H1 (cell line): ENCODE measurements at regions not wholly inside any gene's neighbourhood (a gene's known extent, or its start where the extent isn't known, plus 50 kb on each side); places are given as distances from the start of the nearest gene placed in this dataset.

Experiments
- CTCF ChIA-PET: fragments of 300-600 bp; sonication (Branson Sonifier 250); formaldehyde crosslinking; loops from one replicate; lab custom pipeline; 2021; ENCODE audit not compliant: partially characterized antibody; lab: Charles Lee
- POLR2A ChIA-PET: fragments of 300-600 bp; sonication (Branson Sonifier 250); formaldehyde crosslinking; loops from one replicate; lab custom pipeline; 2021; ENCODE audit warnings: inconsistent platforms; ENCODE audit not compliant: partially characterized antibody; lab: Charles Lee
- DNase-seq, 2 experiments: peaks; one replicate each; pipeline versions ENCODE4 v3.0.0 to v3.0.0-alpha.2; 2010 to 2022; ENCODE audit warnings: low spot score in 2 of 2, low read depth in 1 of 2, mixed read lengths in 1 of 2
- FAIRE-seq: peaks from 2 replicates; lab custom pipeline; 2011; peaks lifted over from hg19 to GRCh38; lab: Jason Lieb, UNC
- H2AFZ ChIP-seq: 2 replicates; pipeline ENCODE4 v1.8.1; 2012; ENCODE audit warnings: low read length, inconsistent platforms
- H2AK5ac ChIP-seq: 2 replicates; pipeline ENCODE4 v1.6.1; 2013; ENCODE audit warnings: low read depth, low read length
- H2BK120ac ChIP-seq: replicated peaks from 2 replicates; pipeline ENCODE3; 2013; ENCODE audit warnings: low read depth, low read length, inconsistent platforms
- H2BK12ac ChIP-seq: 2 replicates; pipeline ENCODE4 v1.6.1; 2013; ENCODE audit warnings: low read depth, low read length
- H2BK15ac ChIP-seq: 2 replicates; pipeline ENCODE4 v1.6.1; 2013; ENCODE audit warnings: low read length
- H2BK20ac ChIP-seq: 2 replicates; pipeline ENCODE4 v1.6.1; 2013; ENCODE audit warnings: low read length
- H2BK5ac ChIP-seq: 2 replicates; pipeline ENCODE4 v1.6.1; 2013; ENCODE audit warnings: low read depth, low read length
- H3K14ac ChIP-seq: 2 replicates; pipeline ENCODE4 v1.6.1; 2013; ENCODE audit warnings: inconsistent platforms; ENCODE audit not compliant: insufficient read length
- H3K18ac ChIP-seq: 2 replicates; pipeline ENCODE4 v1.6.1; 2013; ENCODE audit warnings: low read length; ENCODE audit errors: extremely low read depth
- H3K23ac ChIP-seq: 2 replicates; pipeline ENCODE4 v1.6.1; 2013; ENCODE audit warnings: inconsistent platforms; ENCODE audit not compliant: insufficient read length
- H3K23me2 ChIP-seq: 2 replicates; pipeline ENCODE4 v1.6.1; 2013; ENCODE audit warnings: low read depth, low read length
- H3K27ac ChIP-seq: 2 replicates; pipeline ENCODE4 v1.6.1; 2011; ENCODE audit warnings: low read depth, low read length, inconsistent platforms
- H3K27me3 ChIP-seq, 4 experiments: replicated peaks in 1 of 4; 1 replicate in 1 of 4; 2 replicates in 3 of 4; pipeline versions ENCODE4 v1.6.1 to v1.8.1; 2011 to 2013; ENCODE audit warnings: low read length in 3 of 4, mild to moderate bottlenecking in 3 of 4, inconsistent platforms in 2 of 4, mixed read lengths in 2 of 4, moderate library complexity in 1 of 4; ENCODE audit not compliant: control insufficient read depth in 3 of 4, insufficient read depth in 3 of 4; ENCODE audit errors: extremely low read depth in 1 of 4
- H3K36me3 ChIP-seq, 4 experiments: 2 replicates each; pipeline versions ENCODE4 v1.6.1 to v1.8.1; 2011 to 2013; ENCODE audit warnings: mild to moderate bottlenecking in 4 of 4, low read length in 3 of 4, moderate library complexity in 2 of 4, control low read depth in 1 of 4, inconsistent platforms in 1 of 4; ENCODE audit not compliant: insufficient read depth in 4 of 4, control insufficient read depth in 2 of 4
- H3K4ac ChIP-seq: replicated peaks from 2 replicates; pipeline ENCODE3; 2013; ENCODE audit warnings: low read length, low read depth, mixed read lengths, inconsistent platforms; ENCODE audit not compliant: insufficient read length
- H3K4me1 ChIP-seq, 4 experiments: replicated peaks in 1 of 4; 1 replicate in 1 of 4; 2 replicates in 3 of 4; pipeline versions ENCODE4 v1.6.1 to v1.8.1; 2011 to 2013; ENCODE audit warnings: low read length in 3 of 4, inconsistent platforms in 2 of 4, mixed read lengths in 1 of 4; ENCODE audit not compliant: insufficient read depth in 4 of 4, control insufficient read depth in 3 of 4
- H3K4me2 ChIP-seq, 2 experiments: 2 replicates each; pipeline versions ENCODE4 v1.6.1 to v1.8.1; 2011 to 2013; ENCODE audit warnings: low read depth in 2 of 2, low read length in 2 of 2, control low read depth in 1 of 2, inconsistent platforms in 1 of 2, mild to moderate bottlenecking in 1 of 2; ENCODE audit not compliant: insufficient read depth in 1 of 2
- H3K4me3 ChIP-seq, 4 experiments: fragments of 200-600, 300-600 bp in 1 of 4; sonication (generic), shearing (Covaris generic), sonication (Bioruptor Twin) in 1 of 4; 2 replicates each; pipeline versions ENCODE4 v1.5.1 to v1.8.1; 2011 to 2016; ENCODE audit warnings: low read length in 4 of 4, low read depth in 3 of 4, control low read depth in 2 of 4, inconsistent platforms in 2 of 4, mild to moderate bottlenecking in 2 of 4, mixed read lengths in 1 of 4, moderate library complexity in 1 of 4; ENCODE audit not compliant: insufficient read depth in 2 of 4; ENCODE audit errors: extremely low read depth in 1 of 4
- H3K56ac ChIP-seq: replicated peaks from 2 replicates; pipeline ENCODE3; 2013; ENCODE audit warnings: low read depth, mild to moderate bottlenecking, mixed read lengths, low read length, inconsistent platforms; ENCODE audit not compliant: insufficient read length
- H3K79me1 ChIP-seq: 2 replicates; pipeline ENCODE4 v1.6.1; 2013; ENCODE audit warnings: low read depth, low read length, control low read depth
- H3K79me2 ChIP-seq, 2 experiments: 2 replicates each; pipeline versions ENCODE4 v1.6.1 to v1.8.1; 2012 to 2013; ENCODE audit warnings: low read length in 2 of 2, mild to moderate bottlenecking in 2 of 2, inconsistent platforms in 1 of 2; ENCODE audit not compliant: insufficient read depth in 2 of 2, control insufficient read depth in 1 of 2
- H3K9ac ChIP-seq, 4 experiments: replicated peaks in 1 of 4; 1 replicate in 1 of 4; 2 replicates in 3 of 4; pipeline versions ENCODE4 v1.6.1 to v1.8.1; 2011 to 2013; ENCODE audit warnings: low read depth in 3 of 4, low read length in 3 of 4, control low read depth in 2 of 4, mild to moderate bottlenecking in 2 of 4, moderate library complexity in 2 of 4, inconsistent platforms in 1 of 4; ENCODE audit errors: extremely low read depth in 1 of 4
- H3K9me3 ChIP-seq, 2 experiments: 2 replicates each; pipeline versions ENCODE4 v1.6.1 to v1.8.1; 2012 to 2013; ENCODE audit warnings: mild to moderate bottlenecking in 2 of 2, moderate library complexity in 2 of 2, control low read depth in 1 of 2, inconsistent platforms in 1 of 2, low read depth in 1 of 2, low read length in 1 of 2, mixed read lengths in 1 of 2; ENCODE audit not compliant: insufficient read depth in 2 of 2
- H4K20me1 ChIP-seq, 2 experiments: replicated peaks in 1 of 2; 2 replicates each; pipeline versions ENCODE3 to v1.8.1; 2011 to 2013; ENCODE audit warnings: inconsistent platforms in 2 of 2, low read length in 2 of 2, mild to moderate bottlenecking in 1 of 2; ENCODE audit not compliant: insufficient read depth in 2 of 2, control insufficient read depth in 1 of 2
- H4K5ac ChIP-seq: 2 replicates; pipeline ENCODE4 v1.6.1; 2013; ENCODE audit warnings: low read length, low read depth, mixed read lengths, inconsistent platforms; ENCODE audit not compliant: insufficient read length
- H4K8ac ChIP-seq: 2 replicates; pipeline ENCODE4 v1.8.0; 2013; ENCODE audit warnings: mild to moderate bottlenecking, moderate library complexity, low read length, inconsistent platforms; ENCODE audit not compliant: insufficient read depth; ENCODE audit errors: extremely low read depth
- H4K91ac ChIP-seq: replicated peaks from 2 replicates; pipeline ENCODE3; 2013; ENCODE audit warnings: low read length, mixed read lengths, inconsistent platforms; ENCODE audit not compliant: insufficient read length
- EZH2 ChIP-seq: fragments of 200-600 bp; sonication (generic); IDR thresholded peaks from 2 replicates; pipeline ENCODE4 v1.7.1; 2012; ENCODE audit warnings: low read depth, mild to moderate bottlenecking, moderate library complexity, low read length, inconsistent platforms; ENCODE audit not compliant: severe bottlenecking
- JUN ChIP-seq: IDR thresholded peaks from 2 replicates; pipeline ENCODE4 v1.6.1; 2011; ENCODE audit warnings: low read depth, mild to moderate bottlenecking, improper control_type of control experiment, low read length
- POU5F1 ChIP-seq: IDR thresholded peaks from 2 replicates; pipeline ENCODE4 v1.6.1; 2011; ENCODE audit warnings: low read depth, mild to moderate bottlenecking, low read length, moderate library complexity
- TBP ChIP-seq: IDR thresholded peaks from 2 replicates; pipeline ENCODE4 v1.6.1; 2011; ENCODE audit warnings: low read depth, low read length, improper control_type of control experiment
- WGBS, 2 experiments: shearing (Covaris generic) in 1 of 2; methylation state at CpG; one replicate each; pipeline versions ENCODE4 v1.1.6 to v1.1.7; 2013 to 2015; ENCODE audit warnings: low lambda C conversion rate in 2 of 2, mixed read lengths in 2 of 2, inconsistent platforms in 1 of 2, low coverage in 1 of 2, missing lambda C conversion rate in 1 of 2; ENCODE audit not compliant: insufficient replicate concordance in 2 of 2, insufficient coverage in 1 of 2, insufficient read length in 1 of 2; ENCODE audit errors: extremely low coverage in 1 of 2, missing lambda C conversion rate in 1 of 2; 5-methylcytosine and 5-hydroxymethylcytosine counted together

GRCh38 chr11:127733552-127733951, 733.0 kb upstream of the KIRREL3 start:
- Histone ChIP-seq H3K4me1 (no peaks in the 10 kb centered on the region), H2BK20ac (no peak overlapping the region), H4K8ac (no peak overlapping the region), H4K5ac (no peak overlapping the region), H3K4me3 (no peak overlapping the region), H3K14ac (no peak overlapping the region), H3K23ac (no peak overlapping the region), H3K23me2 (no peaks in the 10 kb centered on the region), H2BK12ac (no peak overlapping the region), H4K91ac (no peak overlapping the region), H3K4me2 (no peak overlapping the region), H3K79me2 (no peaks in the 10 kb centered on the region), H3K9ac (no peak overlapping the region), H3K27ac (no peak overlapping the region), H3K4ac (no peak overlapping the region), H2AK5ac (no peak overlapping the region), H2BK120ac (no peak overlapping the region), H3K27me3 (no peaks in the 10 kb centered on the region), H2BK15ac (no peak overlapping the region), H2AFZ (no peak overlapping the region), H3K56ac (no peak overlapping the region), H3K36me3 (no peaks in the 10 kb centered on the region), H3K9me3 (no peaks in the 10 kb centered on the region), H2BK5ac (no peak overlapping the region), H3K18ac (no peak overlapping the region), H3K79me1 (no peaks in the 10 kb centered on the region), H4K20me1 (no peaks in the 10 kb centered on the region)
- 89% methylated on average over 4 of the region's 4 CpGs; no CpG with 5 or more reads in 1 of the 2 experiments for WGBS, 2 experiments
- CTCF ChIA-PET = no interaction called here
- POLR2A ChIA-PET = no interaction called here
- no peak for FAIRE-seq
- DNase-seq = no peak
- TF ChIP-seq TBP = no peak
- TF ChIP-seq POU5F1 = no peak
- TF ChIP-seq EZH2 = no peak
- no peak for TF ChIP-seq JUN
